ENCODE measurements at regions not wholly inside any gene's neighbourhood (a gene's known extent, or its start where the extent isn't known, plus 50 kb on each side); places are given as distances from the start of the nearest gene placed in this dataset.

DNA sequence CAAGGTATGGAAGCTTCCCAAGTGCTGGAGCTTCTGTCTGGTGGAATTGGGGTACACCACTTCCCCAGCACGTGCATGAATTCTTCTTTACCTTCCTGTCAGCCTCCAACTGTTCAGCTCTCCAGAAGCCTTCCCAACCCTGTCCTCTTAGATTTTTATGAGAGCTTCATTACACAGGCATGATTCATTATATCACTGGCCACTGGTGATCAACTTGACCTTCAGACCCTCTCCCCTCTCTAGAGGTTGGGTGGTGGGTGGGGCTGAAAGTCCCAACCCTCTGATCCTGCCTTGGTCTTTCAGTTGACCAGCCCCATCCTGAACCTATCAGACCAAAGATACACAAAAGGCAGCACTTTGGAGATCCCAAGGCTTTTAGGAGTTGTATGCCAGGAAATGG, 795.7 kb upstream of the SOX9 start:
- Histone ChIP-seq H2AFZ (ENCODE audit: low read depth, low read length) (no peak overlapping the region), H3K9me1 (replicated peaks; ENCODE audit: control insufficient read depth, extremely low read depth, insufficient read depth, low read length) (no peaks in the 10 kb centered on the region), H3K4me1 (ENCODE audit: control insufficient read depth, extremely low read depth, insufficient read depth, low read length) (no peaks in the 10 kb centered on the region), H3K9me3 (replicated peaks; ENCODE audit: control insufficient read depth, insufficient read depth, low read length) (peaks cover 7% of the 10 kb centered on the region), H3K27me3 (ENCODE audit: control insufficient read depth in 2 of 2, insufficient read depth in 2 of 2, low read length in 2 of 2) (no peaks in the 10 kb centered on the region), H4K20me1 (replicated peaks; ENCODE audit: control insufficient read depth, extremely low read depth, insufficient read depth, low read length) (no peaks in the 10 kb centered on the region), H3K4me2 (ENCODE audit: insufficient read depth, low read length) (no peak overlapping the region), H3K79me2 (ENCODE audit: control insufficient read depth, insufficient read depth, low read length) (no peaks in the 10 kb centered on the region), H3K36me3 (ENCODE audit: control insufficient read depth in 2 of 2, extremely low read depth in 1 of 2, insufficient read depth in 2 of 2, low read length in 2 of 2) (no peaks in the 10 kb centered on the region), H3K9ac (replicated peaks; ENCODE audit: extremely low read depth, insufficient read depth, low read length) (no peak overlapping the region), H3K27ac (ENCODE audit: insufficient read depth, low read depth, low read length) (no peak overlapping the region), H3K4me3 (replicated peaks in 1 of 3; ENCODE audit: insufficient read depth in 1 of 3, low read depth in 1 of 3, low read length in 3 of 3) (no peak overlapping the region)
- dilution Hi-C loops (cut with MboI; ENCODE audit: extremely low pct_ligation_motif_present, low sequenced_read_pairs) (no loop called here), intact Hi-C loops (cut with micrococcal nuclease) (no loop called here)
- ChIA-PET POLR2A (no interaction called here), CTCF (no interaction called here)
- BruUV-seq (replicated peaks): no TSS peak
- FAIRE-seq (no peak), DNase-seq (ENCODE audit: low read depth, low spot score) (no peak)
- TF ChIP-seq GATA2 (IDR thresholded peaks at IDR 0.05; ENCODE audit: insufficient read depth, insufficient read length, low read depth, low read length): no peak
- TF ChIP-seq, protein P1, sequence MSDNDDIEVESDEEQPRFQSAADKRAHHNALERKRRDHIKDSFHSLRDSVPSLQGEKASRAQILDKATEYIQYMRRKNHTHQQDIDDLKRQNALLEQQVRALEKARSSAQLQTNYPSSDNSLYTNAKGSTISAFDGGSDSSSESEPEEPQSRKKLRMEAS (IDR thresholded peaks at IDR 0.05; ENCODE audit: insufficient read depth, insufficient read length): no peak
- no peak for TF ChIP-seq POLR2AphosphoS5 (IDR thresholded peaks at IDR 0.05; ENCODE audit: insufficient read depth, low read depth, low read length)
- TF ChIP-seq EZH2 (IDR thresholded peaks at IDR 0.05; ENCODE audit: borderline replicate concordance, low read depth, low read length, severe bottlenecking): no peak
- no peak for TF ChIP-seq FOS (IDR thresholded peaks at IDR 0.05; ENCODE audit: borderline replicate concordance, insufficient read depth, low read length)
- no peak for TF ChIP-seq MYC (IDR thresholded peaks at IDR 0.05; ENCODE audit: low read depth, low read length)
- no peak for TF ChIP-seq POLR2A (IDR thresholded peaks at IDR 0.05; ENCODE audit: low read depth, low read length)
- TF ChIP-seq JUN (IDR thresholded peaks at IDR 0.05; ENCODE audit: borderline replicate concordance, insufficient read depth, insufficient read length, low read depth): no peak
- TF ChIP-seq, protein P2, sequence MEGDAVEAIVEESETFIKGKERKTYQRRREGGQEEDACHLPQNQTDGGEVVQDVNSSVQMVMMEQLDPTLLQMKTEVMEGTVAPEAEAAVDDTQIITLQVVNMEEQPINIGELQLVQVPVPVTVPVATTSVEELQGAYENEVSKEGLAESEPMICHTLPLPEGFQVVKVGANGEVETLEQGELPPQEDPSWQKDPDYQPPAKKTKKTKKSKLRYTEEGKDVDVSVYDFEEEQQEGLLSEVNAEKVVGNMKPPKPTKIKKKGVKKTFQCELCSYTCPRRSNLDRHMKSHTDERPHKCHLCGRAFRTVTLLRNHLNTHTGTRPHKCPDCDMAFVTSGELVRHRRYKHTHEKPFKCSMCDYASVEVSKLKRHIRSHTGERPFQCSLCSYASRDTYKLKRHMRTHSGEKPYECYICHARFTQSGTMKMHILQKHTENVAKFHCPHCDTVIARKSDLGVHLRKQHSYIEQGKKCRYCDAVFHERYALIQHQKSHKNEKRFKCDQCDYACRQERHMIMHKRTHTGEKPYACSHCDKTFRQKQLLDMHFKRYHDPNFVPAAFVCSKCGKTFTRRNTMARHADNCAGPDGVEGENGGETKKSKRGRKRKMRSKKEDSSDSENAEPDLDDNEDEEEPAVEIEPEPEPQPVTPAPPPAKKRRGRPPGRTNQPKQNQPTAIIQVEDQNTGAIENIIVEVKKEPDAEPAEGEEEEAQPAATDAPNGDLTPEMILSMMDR (IDR thresholded peaks at IDR 0.05; ENCODE audit: extremely low read depth in 1 of 2, insufficient read depth in 1 of 2, low read depth in 1 of 2, low read length in 2 of 2): no peak

All from endothelial cell of umbilical vein (primary cell).